Stimulated activated CD4-positive, alpha-beta T cell treated with anti-CD3 and anti-CD28 coated beads, Interleukin-2, amount 100 ng/mL, for 48 hours (primary cell): ENCODE measurements at regions not wholly inside any gene's neighbourhood (a gene's known extent, or its start where the extent isn't known, plus 50 kb on each side); places are given as distances from the start of the nearest gene placed in this dataset.
"Not testable (repeated sequence)": the region's sequence is repeated elsewhere in the genome, so short reads cannot be mapped to it uniquely, and the experiment has no call there.

ENCODE experiments used
- DNase-seq, 2 donors: peaks; one replicate each; pipeline ENCODE4 v3.0.0-alpha.2; 2020

GRCh38 chr12:89151536-89151935 is 200.8 kb downstream of the DUSP6 start:
- no peak for DNase-seq

DNA sequence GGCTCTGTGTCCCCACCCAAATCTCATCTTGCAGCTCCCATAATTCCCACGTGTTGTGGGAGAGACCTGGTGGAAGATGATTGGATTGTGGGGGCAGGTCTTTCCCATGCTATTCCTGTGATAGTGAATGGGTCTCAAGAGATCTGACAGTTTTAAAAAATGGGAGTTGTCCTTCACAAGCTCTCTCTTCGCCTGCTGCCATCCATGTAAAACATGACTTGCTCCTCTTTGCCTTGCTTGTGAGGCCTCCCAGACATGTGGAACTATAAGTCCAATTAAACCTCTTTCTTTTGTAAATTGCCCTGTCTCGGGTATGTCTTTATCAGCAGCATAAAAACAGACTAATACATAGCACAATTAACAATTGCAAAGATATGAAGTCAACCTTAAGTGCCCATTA is 201.5 kb downstream of the DUSP6 start:
- not testable (repeated sequence) for DNase-seq

- no peak for DNase-seq
Observed at GRCh38 chr12:89140602-89141238, 211.6 kb downstream of the DUSP6 start.

- DNase-seq: no peak
Observed at GRCh38 chr12:89140141-89140540, 212.2 kb downstream of the DUSP6 start.

- no peak for DNase-seq
Observed at GRCh38 chr12:89139390-89139789, 212.9 kb downstream of the DUSP6 start.

DNA sequence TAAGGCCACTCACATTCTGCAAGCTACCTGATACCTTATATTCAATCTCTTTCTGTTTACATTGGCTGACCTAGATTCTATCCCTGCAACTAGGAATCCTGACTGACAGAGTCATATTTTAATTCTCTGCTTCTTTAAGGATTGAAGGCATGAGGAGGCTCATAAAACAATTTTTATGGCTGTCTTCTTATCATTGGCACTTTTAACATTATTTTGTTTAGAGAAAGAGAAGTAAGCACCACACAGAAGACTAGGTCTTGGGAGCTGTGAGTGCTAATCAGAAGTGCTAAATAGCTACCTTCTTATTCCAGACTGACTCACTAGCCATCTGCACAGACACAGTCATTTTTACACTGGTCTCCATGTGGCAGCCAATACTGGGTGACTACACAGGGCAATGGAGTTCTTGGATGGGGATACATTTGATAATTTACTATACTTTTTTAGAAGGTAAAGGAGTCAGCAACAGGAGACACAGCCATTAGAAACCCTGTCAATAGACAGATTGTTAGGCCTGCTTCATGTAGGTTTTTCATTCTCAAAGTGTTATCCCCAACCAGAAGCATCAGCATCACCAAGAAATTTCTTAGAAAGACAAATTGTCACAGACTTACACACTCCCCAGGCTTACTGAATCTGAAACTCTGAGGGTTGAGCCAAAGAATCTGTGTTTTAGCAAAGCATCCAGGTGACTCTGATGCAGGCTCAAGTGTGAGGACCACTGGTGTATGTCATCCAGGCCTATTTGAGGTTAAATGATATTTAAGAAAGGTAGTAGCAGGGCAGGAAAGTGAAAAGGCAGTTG is 214.1 kb downstream of the DUSP6 start:
- DNase-seq: peak in 1 of 2 donors; percentile 18

- no peak for DNase-seq
Observed at GRCh38 chr12:89135976-89136634, 216.2 kb downstream of the DUSP6 start.

DNA sequence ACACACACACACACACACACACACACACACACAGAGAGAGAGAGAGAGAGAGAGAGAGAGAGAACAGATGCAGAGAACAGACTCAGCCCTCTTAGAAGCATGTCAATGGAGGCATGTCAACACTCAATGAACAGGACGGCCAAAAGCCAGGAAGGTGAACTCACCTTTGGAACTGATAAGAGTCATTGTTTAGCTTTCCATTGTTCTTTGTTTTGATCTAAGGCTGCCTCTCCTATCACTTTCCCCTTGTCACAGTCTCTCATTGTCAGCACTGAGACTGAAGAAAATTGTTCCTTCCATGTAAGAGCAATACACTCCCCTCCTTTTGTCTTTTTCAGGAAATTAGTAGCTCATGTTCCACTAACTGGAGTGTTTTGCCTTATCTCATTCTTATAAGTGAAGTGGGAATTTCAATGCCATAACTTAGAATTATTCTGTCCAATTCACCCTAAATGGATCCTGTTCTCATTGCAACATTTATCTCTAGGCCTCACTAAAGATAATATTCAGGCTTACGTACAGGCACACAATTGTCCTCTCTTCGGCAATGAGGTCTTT is 218.0 kb downstream of the DUSP6 start:
- DNase-seq: no peak

DNA sequence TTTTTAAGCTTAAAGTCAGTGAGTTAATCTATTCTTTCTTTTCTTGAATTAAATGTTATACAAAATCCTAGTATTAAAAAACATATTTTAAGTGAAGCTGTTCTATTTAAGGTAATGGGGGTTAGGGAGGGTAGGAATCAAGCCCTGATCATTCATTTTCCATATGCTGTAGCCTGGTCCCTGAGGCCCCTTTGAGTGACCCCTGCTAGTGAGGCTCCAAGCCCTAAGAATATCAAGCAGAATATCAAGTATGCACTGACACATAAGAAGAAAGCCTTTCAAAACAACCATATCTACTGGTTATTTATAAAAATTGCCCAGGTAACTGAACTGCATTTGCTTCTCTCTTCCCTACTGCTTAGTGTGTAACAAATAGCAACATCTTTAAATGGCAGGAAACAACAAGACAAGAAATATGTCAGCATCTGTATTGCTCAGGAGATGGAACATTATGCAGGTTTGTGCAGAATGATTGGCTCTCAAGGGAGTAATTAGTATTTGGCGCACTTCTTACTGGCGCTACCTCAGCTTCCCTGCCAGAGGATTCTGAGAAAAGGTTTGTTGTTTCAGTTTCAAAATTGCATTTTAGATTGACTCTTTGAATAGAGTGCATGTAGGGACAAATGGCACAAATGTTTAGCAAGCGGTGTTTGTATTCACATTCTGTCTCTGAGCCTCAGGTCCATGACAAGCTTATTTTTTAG is 223.0 kb downstream of the DUSP6 start:
- no peak for DNase-seq

- no peak for DNase-seq
Observed at GRCh38 chr12:89126712-89127111, 225.6 kb downstream of the DUSP6 start.

DNA sequence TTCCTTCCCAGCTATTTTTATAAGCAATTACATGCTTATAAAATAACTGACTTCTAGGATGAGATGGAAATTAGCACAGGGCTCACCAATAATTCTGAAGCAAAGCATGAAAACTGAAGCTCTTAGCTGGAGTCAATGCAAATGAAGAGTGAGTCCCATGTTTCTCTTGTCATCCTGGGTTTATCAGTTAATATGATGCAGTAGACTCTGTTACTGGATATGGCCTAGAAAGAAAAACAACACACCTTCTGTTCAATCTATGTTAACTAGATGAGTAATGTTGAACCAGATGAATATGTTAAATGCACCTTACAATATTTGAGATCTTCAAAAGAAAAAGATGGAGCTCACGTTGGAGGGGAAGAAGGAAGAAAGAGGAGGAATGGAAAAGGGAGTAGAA is 229.4 kb downstream of the DUSP6 start:
- no peak for DNase-seq

DNA sequence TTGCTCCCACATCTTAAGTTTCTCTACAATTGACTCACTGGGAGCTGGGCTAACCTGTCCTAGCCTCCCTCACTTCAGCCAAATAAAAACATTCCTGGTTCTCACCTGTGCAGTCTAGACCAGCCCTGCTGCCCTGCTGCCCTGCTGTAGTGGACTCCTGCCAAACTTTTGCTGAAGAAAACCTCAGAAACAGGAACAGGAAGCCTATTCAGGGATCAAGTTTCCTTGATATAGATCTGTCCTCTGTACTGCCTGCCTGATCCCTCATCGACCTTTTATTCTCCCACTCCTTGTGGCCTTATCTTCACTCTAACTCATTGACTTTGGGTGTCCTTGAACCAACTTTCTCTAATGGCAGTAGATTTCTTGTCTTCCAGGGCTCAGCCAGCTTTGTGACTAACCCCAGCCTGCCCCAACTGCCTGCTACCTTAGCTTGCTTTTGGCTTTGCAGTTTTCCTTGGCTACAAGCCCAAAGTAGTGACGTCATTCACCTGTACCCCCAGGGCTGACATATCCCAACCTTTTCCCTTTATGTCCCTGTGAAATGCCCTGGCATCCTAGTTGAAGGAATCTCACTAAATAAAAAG is 234.8 kb downstream of the DUSP6 start:
- no peak for DNase-seq

DNA sequence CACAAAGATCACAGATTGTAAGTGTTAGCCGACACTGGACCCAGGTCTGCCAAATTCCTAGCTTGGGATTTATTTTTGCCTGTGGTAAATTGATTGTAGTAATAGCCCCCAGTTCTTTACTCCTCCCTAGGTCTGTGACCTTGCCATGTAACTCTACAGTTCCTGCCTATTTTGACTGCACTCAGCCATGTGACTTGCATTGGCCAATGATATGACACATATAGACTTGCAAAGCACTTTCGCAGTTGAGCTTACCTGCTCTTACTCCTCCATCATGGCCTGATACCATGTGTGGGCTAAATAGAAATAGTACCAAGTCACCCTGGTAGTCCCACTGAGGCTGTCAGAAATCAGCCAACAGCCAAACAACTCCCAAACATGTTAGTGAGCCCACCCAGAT is 240.3 kb downstream of the DUSP6 start:
- no peak for DNase-seq

GRCh38 chr12:89108265-89108664 is 244.0 kb downstream of the DUSP6 start:
- DNase-seq: no peak

DNA sequence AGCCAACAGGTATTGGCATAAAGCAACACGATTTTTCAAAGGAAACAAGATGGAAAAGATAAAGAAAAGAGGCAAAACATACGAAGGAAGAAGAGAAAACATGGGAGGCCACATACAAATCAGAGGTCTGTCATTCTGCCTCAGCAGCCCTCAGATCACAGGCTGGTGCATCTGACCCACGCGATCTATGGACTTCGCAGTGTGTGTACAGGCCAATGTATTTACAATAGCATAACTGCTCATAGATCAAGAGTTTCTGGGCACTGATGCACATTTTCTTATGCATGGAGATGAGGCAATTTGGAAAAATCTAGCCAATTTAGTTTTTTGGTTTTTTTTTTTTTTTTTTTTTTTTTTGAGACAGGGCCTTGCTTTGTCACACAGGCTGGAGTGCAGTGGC is 245.4 kb downstream of the DUSP6 start:
- DNase-seq: no peak

- DNase-seq: no peak
Observed at GRCh38 chr12:89105243-89105642, 247.1 kb downstream of the DUSP6 start.

DNA sequence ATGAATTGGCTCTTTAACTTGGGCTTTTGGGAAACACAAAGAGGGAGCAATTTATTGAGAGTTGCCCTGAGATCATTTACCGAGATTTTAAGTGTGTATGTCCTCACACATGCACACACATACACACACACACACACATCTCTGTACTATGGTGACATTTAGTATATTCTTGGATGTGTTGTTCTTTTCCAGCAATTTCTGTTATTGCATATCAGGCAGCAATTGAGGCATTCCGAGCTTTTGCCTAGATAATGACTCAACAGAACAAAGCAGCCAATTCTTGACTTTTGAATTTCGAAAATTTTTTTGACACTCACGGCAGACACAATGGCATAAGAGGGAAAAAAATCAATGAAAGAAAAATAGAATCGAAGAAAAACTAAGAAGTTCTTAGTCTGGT is 248.5 kb downstream of the DUSP6 start:
- DNase-seq: no peak

DNA sequence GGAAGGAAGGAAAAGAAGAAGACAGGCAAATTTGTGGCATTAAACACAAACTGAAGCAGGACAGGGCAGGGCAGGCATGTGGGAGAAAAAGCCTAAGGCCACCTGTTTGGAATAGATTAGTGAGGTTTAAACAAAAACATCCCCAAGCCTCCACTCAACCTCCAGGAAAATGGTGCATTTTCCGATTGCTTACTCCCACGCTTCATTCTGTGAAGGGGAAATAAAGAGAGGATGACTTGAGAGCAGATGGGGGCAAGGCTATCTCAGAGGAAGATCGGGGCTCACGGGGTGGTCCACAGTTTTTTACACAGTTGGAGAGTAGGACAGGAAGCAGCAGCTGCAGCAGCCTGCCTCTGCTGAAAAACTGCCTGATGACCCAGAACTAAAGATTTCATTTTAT is 250.9 kb downstream of the DUSP6 start:
- DNase-seq: no peak

GRCh38 chr12:89098441-89099112 is 253.7 kb downstream of the DUSP6 start:
- no peak for DNase-seq

DNA sequence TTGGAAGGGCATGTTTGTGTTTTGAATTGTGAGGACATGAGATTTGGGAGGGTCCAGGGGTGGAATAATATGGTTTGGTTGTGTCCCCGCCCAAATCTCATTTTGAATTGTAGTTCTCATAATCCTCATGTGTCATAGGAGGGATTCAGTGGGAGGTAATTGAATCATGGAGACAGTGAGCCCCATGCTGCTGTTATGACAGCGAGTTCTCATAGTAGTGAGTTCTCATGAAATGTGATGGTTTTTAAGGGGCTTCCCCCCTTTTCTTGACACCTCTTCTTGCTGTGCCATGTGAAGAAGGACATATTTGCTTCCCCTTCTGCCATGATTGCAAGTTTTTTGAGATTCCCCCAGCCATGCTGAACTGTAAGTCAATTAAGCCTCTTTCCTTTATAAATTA is 260.0 kb downstream of the DUSP6 start:
- DNase-seq: no peak

DNA sequence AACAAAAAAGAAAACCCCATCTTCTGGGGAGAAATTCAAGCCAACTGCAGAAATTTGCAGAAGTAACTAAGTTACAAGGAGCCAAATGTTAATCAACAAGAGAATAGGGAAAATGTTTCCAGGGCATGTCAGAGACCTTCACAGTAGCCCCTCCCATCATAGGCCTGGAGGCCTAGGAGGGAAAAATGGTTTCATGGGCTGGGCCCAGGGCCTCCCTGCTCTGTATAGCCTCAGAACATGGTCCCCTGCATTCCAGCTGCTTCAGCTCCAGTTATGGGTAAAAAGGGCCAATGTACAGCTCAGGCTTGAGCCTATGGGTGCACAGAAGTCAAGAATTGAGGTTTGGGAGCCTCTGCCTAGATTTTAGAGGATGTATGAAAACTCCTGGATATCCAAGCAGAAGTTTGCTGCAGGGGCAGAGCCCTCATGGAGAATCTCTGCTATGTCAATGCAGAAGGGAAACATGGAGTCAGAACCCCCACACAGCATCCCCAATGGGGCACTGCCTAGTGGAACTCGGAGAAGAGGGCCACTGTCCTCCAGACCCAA is 260.9 kb downstream of the DUSP6 start:
- no peak for DNase-seq

DNA sequence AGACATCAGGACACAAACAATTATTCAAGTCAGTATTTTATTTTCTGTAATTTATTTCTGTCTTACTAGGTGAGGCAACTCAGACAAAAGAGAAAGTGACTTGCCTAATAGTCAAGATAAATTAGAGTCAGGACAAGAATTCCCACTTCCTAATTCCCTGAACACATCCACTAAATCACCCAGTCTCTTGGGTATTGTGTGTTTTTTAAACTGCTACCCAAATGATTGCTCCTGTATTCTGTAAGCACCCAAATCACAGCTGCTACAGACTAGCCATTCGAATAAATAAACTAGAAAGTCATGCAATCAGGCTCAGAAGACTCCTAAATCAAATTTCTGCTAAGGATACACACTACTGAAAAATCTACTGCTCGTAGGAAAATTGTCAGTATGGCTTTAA is 263.0 kb downstream of the DUSP6 start:
- no peak for DNase-seq
